ENCODE measurements at regions not wholly inside any gene's neighbourhood (a gene's known extent, or its start where the extent isn't known, plus 50 kb on each side); places are given as distances from the start of the nearest gene placed in this dataset.

DNA sequence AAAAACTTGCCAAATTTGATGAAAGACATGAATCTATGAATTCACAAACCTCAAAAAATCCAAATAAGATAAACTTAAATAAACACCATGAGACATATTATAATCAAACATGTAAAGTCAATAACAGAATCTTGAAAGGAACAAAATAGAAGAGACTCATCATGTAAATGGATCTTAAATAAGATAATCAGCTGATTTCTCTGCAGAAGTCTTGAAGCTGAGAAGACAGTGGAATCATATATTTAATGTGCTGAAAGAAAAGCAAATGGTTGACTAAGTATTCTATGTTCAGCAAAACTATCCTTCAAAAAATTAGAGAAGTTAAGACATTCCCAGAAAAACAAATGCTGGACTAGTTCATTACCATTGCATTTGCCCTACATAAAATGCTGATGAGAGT, 215.7 kb upstream of the SPIN4 start:
- TF ChIP-seq, protein P1, sequence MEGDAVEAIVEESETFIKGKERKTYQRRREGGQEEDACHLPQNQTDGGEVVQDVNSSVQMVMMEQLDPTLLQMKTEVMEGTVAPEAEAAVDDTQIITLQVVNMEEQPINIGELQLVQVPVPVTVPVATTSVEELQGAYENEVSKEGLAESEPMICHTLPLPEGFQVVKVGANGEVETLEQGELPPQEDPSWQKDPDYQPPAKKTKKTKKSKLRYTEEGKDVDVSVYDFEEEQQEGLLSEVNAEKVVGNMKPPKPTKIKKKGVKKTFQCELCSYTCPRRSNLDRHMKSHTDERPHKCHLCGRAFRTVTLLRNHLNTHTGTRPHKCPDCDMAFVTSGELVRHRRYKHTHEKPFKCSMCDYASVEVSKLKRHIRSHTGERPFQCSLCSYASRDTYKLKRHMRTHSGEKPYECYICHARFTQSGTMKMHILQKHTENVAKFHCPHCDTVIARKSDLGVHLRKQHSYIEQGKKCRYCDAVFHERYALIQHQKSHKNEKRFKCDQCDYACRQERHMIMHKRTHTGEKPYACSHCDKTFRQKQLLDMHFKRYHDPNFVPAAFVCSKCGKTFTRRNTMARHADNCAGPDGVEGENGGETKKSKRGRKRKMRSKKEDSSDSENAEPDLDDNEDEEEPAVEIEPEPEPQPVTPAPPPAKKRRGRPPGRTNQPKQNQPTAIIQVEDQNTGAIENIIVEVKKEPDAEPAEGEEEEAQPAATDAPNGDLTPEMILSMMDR (IDR thresholded peaks at IDR 0.05; ENCODE audit: poor library complexity), result no peak
- no peak for TF ChIP-seq EZH2 (IDR thresholded peaks at IDR 0.05; ENCODE audit: borderline replicate concordance)
